Activated CD4-positive, alpha-beta T cell treated with anti-CD3 and anti-CD28 coated beads for 24 hours (primary cell): ENCODE measurements at regions not wholly inside any gene's neighbourhood (a gene's known extent, or its start where the extent isn't known, plus 50 kb on each side); places are given as distances from the start of the nearest gene placed in this dataset.
"Not testable (repeated sequence)": the region's sequence is repeated elsewhere in the genome, so short reads cannot be mapped to it uniquely, and the experiment has no call there.

Experiments
- DNase-seq, 2 donors: peaks; one replicate each; pipeline ENCODE4 v3.0.0-alpha.2; 2020; ENCODE audit warnings: low read depth in 2 of 2

DNA sequence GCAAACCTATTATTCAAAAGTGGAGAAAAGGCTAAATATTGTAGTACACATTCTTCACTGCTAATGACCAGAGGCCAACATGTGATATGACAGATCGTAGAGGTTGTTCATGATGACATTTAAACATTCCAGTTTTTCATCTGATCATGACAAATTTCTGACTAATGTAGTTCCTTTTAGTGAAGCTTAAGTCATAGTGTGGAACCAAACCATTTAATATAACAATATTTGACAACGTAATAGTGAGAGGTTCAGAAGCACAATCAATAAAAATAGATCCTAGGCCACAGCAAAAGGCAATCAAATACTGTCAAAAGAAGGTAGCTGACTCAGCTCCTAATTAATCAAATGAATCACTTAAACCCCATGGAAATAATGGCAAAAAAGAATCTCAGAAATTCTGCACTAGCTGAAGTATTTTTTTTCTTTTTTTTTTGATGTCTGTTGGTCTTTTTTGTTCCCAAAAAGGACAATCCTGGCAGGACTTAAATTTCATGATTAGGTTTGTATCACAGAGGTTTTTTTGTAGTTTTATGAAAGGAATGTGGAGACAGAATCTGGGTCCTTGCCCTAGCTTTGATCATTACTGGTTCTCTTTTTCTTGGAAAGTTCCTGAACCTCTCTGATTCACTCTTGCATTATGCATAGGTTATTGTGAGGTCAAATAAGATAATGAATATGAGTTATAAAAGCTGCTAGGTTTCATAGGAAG is 795.0 kb downstream of the DTWD2 start:
- no peak for DNase-seq

DNA sequence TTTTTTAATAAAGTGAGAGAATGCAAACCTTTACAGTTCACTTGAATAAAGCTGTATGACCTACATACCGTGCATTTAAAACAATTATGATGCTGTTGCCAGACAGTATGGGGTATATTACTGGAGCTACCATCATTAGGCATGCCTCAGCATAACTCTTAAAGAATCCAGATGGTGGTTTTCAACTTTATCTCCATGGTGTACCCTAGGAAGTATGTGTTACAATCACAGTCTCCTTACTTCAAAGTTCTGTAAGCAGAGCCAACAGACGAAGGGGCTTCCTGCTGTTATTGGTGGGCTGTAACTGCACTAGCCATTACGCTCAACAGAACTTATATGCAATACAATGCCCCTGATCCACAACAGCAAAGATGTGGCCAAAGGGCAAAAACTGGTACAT is 803.3 kb downstream of the DTWD2 start:
- no peak for DNase-seq

DNA sequence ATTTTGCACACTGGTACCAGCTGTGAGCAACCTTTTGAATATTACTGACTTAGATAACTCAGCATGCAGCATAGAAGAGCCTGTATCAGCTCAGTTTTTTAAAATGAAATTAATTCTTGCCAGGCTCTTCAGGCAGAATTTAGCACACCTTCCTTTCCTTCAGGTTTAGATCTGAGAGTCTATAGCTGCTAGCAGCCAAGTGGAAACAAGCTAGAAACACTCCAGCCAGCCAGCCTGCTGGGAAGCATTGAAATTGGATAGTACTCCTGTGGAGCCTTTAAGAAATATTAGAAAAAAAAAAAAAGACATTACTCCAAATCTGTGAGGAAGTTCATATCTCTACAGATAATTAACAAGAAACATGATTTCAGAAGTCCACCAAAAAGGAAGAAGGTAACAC is 812.2 kb downstream of the DTWD2 start:
- DNase-seq, result no peak

DNA sequence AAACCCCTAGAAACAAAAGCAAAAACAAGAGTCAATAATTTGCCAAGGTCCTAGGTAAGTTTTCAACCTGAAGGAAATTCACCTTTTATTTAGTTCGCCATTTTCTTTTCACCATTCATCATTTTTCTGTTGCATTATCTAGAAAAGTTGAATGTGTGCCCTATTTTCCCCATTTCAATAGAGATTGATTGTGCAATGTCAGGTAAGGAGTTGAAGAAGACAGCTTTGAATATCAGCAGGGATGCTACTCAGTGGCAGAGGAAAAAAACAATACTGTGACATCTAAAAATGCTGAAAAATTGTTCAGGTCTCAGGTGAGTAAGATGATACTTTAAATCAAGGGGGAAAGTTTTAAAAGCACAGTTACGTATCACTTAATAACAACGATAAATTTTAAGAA is 813.7 kb downstream of the DTWD2 start:
- no peak for DNase-seq

DNA sequence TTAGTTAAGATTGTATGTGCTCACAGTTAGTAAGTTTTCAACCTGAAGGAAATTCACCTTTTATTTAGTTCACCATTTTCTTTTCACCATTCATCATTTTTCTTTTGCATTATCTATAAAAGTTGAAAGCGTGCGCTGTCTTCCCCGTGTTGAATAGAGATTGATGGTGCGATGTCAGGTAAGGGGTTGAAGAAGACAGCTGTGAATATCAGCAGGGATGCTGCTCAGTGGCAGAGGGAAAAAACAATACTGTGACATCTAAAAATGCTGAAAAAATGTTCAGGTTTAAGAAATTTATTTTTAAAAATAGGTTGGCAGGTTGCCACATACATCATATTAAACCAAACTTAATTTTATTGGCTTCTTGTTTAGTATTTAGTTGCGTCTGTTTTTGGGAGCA is 815.0 kb downstream of the DTWD2 start:
- DNase-seq, result no peak

DNA sequence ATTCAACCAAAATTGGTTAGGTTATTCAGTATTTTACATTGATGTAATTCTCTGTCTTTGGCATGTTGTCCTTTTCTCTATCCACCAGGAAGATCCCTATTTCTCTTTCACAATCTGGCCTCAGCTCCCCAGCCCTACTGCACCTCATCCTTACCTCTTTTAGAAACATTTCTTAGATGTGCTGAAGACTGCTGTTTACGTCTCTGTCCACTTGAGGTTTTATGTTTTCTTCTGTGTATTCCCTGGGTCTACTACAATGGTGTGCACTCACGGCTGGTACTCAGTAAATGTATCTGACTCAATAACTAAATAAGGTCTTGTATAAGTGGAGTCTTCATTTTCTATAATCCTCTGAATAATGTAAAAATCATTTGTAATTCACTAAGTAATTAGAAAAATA is 822.7 kb downstream of the DTWD2 start:
- DNase-seq, result no peak

DNA sequence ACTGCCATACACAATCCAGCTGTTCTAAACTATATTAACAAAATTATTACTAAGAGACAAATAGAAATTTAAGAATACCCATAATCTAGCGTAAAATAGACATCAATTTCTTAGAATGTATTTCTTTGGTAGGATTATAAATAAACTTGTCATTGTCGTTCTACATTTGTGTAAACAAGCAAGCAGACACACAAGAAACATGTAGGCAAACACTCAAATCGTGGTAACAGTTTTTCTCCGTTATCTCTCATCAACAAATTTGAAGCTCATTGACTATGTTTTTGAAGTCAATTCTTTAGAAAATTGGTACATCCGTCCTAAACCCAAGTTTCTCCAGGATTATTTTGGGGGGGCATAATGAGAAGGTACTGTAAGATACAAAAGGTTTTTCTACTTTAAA is 832.2 kb downstream of the DTWD2 start:
- no peak for DNase-seq

DNA sequence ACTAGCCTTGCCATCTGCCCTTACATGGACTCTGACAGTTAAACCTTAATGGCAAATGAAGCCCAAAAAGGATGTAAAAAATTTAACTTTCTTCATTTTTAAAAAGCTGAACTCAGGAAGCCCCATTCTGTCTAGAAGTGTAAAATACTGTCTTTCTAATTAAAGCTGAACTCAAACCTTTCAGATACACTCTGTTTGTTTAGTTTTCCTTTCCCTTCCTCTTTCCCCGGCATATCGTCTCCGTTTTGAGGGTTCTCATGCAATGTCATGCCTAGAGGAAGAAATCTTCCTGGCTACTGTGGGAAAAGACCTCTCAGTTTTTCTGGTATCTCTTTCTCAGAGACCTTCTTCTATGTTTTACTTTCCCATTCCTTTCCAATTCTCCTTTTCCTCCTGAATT is 841.5 kb downstream of the DTWD2 start:
- DNase-seq, result no peak

DNA sequence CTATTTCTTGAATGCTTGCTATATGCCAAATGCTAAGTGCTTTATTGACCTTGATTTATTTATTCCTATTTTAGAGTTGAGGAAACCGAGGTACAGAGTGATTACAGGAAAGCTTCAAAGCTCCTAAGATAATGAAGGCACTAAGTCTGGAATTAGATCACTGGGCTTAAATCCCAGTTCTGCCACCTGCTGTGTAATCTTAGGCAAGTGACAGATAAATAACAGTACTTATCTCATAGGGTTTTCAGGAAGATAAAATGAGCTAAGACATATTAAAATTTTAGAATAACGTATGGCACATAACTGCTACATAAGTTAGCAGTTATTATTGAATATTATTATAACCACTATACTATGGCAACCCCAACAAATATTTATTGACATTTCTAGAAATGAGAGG is 843.8 kb downstream of the DTWD2 start:
- DNase-seq, result no peak

DNA sequence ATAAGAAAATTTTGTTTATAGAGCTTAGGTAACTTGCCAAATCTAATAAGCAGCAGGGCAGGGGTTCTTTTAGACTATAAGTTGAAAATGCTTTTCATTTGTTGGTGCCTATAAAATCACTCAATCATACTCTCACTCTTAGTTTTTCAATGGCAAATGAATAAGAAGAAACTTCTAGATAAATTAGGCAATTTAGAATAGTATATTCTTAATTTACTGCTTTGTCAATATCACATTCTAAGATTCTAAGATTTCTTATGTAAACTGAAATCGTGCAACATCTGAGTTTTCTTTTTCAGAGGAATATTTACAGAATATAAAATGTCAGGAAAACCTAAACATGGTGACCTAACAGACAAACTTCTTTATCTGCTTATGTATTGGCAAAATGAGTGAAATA is 849.0 kb downstream of the DTWD2 start:
- DNase-seq, result no peak

DNA sequence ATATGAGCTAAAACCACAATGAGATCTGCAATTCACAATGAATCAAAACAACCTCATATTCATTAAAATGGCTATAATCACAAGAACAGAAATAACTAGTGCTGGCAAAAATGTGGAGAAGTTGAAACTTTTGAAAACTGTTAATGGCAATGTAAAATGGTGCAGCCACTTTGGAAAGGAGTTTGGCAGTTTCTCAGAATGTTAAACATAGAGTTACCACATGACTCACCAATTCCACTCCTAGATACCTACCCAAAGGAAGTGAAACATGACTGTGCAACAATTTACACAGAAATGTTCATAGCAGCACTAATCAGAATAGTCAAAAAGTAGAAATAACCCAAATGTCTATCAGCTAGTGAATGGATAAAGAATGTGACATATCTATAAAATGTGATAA is 862.2 kb downstream of the DTWD2 start:
- no peak for DNase-seq

DNA sequence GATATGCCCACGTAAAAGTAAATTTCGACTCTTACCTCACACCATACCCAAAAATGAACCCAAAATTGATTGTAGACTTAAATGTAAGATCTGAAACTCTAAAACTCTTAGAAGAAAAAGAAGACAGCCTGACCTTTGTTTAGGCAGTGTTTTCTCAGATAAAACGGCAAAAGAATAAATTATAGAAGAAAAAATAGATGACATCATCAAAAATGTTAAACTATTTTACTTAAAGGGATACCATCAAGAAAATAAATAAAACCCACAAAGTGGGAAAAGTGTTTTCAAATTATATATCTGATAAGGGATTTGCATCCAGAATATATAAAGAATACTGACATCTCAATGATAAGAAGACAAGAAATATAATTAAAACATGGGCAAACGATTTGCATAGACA is 862.7 kb downstream of the DTWD2 start:
- DNase-seq, result no peak

DNA sequence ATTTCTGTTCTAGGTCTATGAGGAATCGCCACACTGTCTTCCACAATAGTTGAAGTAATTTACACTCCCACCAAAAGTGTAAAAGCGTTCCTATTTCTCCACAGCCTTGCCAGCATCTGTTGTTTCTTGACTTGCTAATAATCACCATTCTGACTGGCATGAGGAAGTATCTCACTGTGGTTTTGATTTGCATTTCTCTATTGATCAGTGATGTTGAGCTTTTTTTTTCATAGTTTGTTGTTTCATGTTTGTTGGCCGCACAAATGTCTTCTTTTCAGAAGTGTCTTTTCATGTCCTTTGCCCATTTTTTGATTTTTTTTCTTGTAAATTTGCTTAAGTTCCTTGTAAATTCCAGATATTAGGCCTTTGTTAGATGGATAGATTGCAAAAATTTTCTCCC is 867.1 kb downstream of the DTWD2 start:
- no peak for DNase-seq

DNA sequence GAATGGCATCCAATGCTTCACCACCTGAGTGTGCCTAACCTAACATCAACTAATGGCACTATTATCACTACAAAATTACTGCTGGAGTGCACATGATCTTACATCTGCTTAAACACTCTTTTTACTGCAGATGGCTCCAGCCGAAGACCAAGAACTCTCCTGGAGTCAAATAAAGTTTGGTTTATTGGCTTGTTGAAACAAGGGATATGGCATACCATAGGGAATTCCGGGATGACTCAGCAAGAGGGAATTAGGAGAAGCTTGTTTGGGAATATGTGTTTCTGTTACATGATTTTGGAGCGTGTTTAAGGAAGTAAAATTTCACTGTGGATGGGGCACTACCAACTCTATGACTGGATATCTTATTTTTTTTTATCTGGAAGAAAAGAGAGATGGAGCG is 872.6 kb downstream of the DTWD2 start:
- DNase-seq, result no peak

DNA sequence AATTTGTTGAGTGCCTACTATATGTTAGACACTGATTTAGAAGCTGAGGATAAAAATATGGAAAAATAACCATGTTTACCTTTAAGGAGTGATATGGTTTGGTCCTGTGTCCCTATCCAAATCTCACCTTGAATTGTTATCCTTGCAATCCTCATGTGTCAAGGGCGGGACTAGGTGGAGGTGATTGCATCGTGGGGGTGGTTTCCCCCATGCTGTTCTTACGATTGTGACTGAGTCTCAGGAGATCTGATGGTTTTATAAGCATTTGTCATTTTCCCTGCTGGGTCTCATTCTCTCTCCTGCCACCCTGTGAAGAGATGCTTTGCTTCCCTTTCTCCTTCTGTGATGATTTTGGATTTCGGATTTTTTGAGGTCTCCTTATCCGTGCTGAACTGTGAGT is 876.4 kb downstream of the DTWD2 start:
- DNase-seq, result no peak

DNA sequence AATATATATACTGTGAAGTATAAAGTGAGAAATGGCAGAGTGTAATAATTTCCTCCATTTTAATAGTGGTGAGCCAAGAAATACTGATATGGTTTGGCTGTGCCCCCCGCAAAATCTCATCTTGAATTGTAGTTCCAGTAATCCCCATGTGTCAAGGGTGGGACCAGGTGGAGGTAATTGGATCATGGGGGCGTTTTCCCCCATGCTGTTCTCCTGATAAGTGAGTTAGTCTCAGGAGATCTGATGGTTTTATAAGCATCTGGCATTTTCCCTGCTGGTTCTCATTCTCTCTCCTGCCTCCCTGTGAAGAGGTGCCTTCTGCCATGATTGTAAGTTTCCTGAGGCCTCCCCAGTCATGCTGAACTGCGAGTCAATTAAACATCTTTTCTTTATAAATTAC is 881.1 kb downstream of the DTWD2 start:
- not testable (repeated sequence) for DNase-seq

DNA sequence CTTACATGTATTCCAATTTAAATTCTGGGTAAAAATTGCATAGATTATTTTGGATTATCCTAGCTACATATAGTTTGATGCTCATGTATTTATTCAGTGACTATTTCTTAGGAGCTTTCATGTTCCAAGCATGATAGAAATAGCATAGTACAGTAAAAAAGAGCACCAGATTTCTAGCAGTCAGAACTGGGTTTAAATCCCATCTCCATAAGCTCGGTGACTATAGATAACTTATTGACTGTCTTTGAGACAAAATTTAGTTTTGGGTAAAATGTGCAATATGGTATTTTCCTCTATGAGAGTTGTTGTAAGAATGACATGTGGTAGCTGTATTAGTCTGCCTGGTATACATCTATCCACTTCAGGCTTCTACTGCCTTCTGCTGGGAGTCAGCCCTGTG is 889.6 kb downstream of the DTWD2 start:
- no peak for DNase-seq

DNA sequence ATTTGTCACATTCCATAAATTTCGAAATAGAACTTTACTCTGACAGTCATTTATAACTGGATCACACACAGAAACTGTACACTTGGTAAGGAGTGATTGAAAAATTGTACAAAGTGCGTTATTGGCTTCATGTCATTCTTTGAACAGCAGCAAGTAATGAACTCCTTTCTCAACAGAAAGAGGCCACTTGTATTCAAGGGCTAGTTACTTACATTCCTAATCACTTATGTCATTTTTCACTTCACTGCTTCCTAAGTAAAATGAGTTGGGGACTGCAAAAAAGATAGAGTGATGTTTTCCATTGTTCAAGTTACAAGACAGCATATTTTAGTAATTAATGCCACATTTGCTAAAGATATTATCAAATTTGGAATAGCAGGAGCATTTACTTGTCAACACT is 893.2 kb downstream of the DTWD2 start:
- no peak for DNase-seq

DNA sequence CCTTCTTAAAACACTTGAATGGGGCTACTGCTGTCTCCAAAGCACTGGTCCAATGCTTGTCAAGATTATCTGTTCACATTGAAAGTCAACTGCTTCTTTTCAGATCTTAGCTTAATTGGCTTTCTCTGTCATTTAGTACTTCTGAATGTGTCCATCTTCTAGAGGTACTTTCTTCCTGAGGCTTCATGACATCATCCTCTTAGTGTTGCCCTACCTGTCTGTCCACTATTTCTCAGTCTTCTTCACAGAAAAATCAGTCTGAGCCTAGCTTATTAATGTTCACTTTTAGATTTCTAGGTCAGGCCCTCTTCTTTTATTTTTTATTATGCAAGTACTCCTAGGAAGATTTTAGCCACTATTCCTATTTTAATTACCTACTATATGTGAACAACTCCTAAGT is 899.9 kb downstream of the DTWD2 start:
- DNase-seq, result no peak

DNA sequence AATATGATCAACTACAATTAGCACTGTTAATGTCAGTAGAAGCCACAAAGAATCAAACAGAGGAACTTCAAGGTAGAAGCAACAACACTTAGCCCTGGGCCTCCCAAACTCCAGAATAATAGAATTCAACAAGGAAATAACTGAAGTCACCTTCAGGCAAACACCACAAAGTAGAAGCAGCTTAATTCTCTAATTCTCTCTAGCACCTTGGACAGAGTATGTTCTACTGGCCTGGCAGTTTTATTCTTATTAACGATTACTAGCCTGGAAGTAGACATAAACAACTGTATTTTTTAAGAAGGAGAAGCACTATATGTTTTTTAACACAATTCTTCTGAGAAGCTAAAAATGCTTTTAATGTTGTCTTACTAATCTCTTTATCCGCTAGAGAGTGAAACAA is 911.9 kb downstream of the DTWD2 start:
- DNase-seq, result no peak

DNA sequence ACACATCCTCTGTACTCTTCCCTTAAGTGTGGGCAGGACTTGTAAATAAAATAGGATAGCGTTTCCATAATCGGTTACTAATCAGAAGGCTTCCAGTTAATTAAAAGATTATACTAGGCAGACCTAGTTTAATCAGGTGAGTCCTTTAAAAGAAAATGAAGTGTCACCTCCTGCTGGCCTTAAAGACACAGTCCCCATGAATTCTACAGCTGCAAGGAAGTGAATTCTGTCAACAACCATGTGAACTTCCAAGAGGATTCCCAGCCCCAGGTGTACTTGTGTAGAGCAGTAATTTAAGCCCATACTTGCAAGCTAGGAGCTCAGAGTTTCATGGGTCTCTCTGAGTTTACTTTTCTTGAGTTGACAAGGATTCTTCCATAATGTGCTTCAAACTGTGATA is 918.3 kb downstream of the DTWD2 start:
- no peak for DNase-seq

DNA sequence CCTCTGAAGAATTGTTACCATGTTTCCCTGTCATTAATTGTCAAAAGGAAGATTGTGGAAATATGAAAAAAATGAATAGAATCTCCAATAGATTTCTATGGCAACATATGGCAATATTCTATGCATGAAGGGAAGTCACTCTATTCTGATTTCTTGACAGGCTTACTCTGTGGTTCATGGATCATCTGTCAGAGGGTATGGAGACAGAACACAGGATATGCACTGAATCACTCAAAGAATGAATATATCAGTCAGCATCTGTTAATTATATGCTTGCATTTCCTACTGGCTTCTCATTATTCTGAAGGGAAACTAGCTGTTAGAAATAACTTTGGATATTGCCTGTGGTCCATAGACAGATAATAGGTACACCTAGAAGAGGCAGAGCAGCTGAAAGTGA is 918.9 kb downstream of the DTWD2 start:
- no peak for DNase-seq

DNA sequence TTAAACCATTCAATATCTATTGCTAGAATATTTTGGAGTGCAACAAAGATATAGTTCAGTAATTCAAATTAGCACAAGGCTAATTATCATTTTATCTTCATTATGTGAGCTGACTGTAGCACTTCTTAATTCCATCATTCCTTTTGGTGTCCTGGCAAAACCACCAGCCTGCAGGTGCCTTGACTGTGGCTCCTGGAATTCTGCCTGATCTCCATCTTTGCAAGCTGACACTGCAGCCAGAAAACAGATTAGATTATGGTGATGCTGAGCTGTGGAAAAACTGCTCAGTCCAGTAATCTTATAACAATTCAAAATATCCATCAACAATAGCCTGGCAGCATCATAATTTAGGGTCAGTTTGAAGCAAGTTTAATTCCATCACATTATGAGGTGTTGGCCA is 919.5 kb downstream of the DTWD2 start:
- no peak for DNase-seq

DNA sequence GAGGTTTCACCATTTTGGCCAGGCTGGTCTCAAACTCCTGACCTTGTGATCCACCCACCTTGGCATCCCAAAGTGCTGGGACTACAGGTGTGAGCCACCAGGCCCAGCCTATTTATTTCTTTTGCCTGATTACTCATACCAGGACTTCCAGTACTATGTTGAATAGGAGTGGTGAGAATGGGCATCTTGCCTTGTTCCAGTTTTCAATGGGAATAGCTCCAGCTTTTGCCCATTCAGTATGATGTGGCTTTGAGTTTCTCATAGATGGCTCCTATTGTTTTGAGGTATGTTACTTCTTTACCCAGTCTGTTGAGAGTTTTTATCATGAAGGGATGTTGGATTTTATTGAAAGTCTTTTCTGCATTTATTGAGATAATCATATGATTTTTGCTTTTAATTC is 924.5 kb downstream of the DTWD2 start:
- DNase-seq, result not testable (repeated sequence)

DNA sequence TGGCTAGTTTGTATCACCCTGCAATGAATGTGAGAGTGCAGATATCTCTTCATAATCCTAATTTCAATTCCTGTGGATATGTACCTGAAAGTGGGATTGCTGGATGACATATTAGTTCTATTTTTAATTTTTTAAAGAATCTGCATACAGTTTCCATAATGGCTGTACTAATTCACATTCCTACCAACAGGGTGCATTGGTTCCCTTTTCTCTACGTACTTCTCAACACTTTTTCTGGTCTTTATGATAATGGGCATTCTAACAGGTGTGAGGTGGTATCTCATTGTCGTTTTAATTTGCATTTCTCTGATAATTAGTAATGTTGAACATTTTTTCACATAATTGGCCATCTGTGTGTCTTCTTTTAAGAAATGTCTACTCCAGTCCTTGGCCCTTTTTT is 927.5 kb downstream of the DTWD2 start:
- no peak for DNase-seq
